ENCODE measurements at regions not wholly inside any gene's neighbourhood (a gene's known extent, or its start where the extent isn't known, plus 50 kb on each side); places are given as distances from the start of the nearest gene placed in this dataset.

GRCh38 chr2:168375195-168375798 lies 80.8 kb upstream of the CERS6 start:
- no peak for DNase-seq (ENCODE audit: low read depth, low spot score)
- intact Hi-C loops (cut with micrococcal nuclease), result no loop called here

More at GRCh38 chr2:168375195-168375798, 80.8 kb upstream of the CERS6 start:
- POLR2A ChIA-PET, result no interaction called here
- dilution Hi-C loops (cut with MboI; ENCODE audit: extremely low pct_ligation_motif_present, low sequenced_read_pairs), result no loop called here
- no peaks in the 10 kb centered on the region for H3K36me3 ChIP-seq (ENCODE audit: control insufficient read depth in 2 of 2, extremely low read depth in 1 of 2, insufficient read depth in 2 of 2, low read length in 2 of 2)
- H3K4me2 ChIP-seq (ENCODE audit: insufficient read depth, low read length), result no peak overlapping the region
- BruUV-seq (replicated peaks), result no TSS peak
- no peaks in the 10 kb centered on the region for H3K79me2 ChIP-seq (ENCODE audit: control insufficient read depth, insufficient read depth, low read length)
- CTCF ChIA-PET, result no interaction called here
- TF ChIP-seq POLR2A (IDR thresholded peaks at IDR 0.05; ENCODE audit: low read depth, low read length) (no peak), JUN (IDR thresholded peaks at IDR 0.05; ENCODE audit: borderline replicate concordance, insufficient read depth, insufficient read length, low read depth) (no peak), CTCF (IDR thresholded peaks at IDR 0.05; ENCODE audit: extremely low read depth in 1 of 2, insufficient read depth in 1 of 2, low read depth in 1 of 2, low read length in 2 of 2) (no peak), FOS (IDR thresholded peaks at IDR 0.05; ENCODE audit: borderline replicate concordance, insufficient read depth, low read length) (no peak), EZH2 (IDR thresholded peaks at IDR 0.05; ENCODE audit: borderline replicate concordance, low read depth, low read length, severe bottlenecking) (no peak), POLR2AphosphoS5 (IDR thresholded peaks at IDR 0.05; ENCODE audit: insufficient read depth, low read depth, low read length) (no peak), MYC (IDR thresholded peaks at IDR 0.05; ENCODE audit: low read depth, low read length) (no peak)
- no peaks in the 10 kb centered on the region for H3K27me3 ChIP-seq (ENCODE audit: control insufficient read depth in 2 of 2, insufficient read depth in 2 of 2, low read length in 2 of 2)
- no peaks in the 10 kb centered on the region for H4K20me1 ChIP-seq (replicated peaks; ENCODE audit: control insufficient read depth, extremely low read depth, insufficient read depth, low read length)
- H3K4me1 ChIP-seq (ENCODE audit: control insufficient read depth, extremely low read depth, insufficient read depth, low read length), result no peaks in the 10 kb centered on the region
- no peaks in the 10 kb centered on the region for H3K9me3 ChIP-seq (replicated peaks; ENCODE audit: control insufficient read depth, insufficient read depth, low read length)
- H3K4me3 ChIP-seq (replicated peaks in 1 of 3; ENCODE audit: insufficient read depth in 1 of 3, low read depth in 1 of 3, low read length in 3 of 3), result no peak overlapping the region
- no peaks in the 10 kb centered on the region for H3K9me1 ChIP-seq (replicated peaks; ENCODE audit: control insufficient read depth, extremely low read depth, insufficient read depth, low read length)
- no peak overlapping the region for H3K27ac ChIP-seq (ENCODE audit: insufficient read depth, low read depth, low read length)
- FAIRE-seq, result no peak
- no peak overlapping the region for H2AFZ ChIP-seq (ENCODE audit: low read depth, low read length)
- H3K9ac ChIP-seq (replicated peaks; ENCODE audit: extremely low read depth, insufficient read depth, low read length), result no peak overlapping the region

Data from endothelial cell of umbilical vein (primary cell).